GM12878 (cell line): ENCODE measurements at regions not wholly inside any gene's neighbourhood (a gene's known extent, or its start where the extent isn't known, plus 50 kb on each side); places are given as distances from the start of the nearest gene placed in this dataset.

Experiments
- ATAC-seq: fragments of 200-7000 bp; cut with Tn5 transposase; 3 replicates; pipeline ENCODE4 v1.9.1; 2020; ENCODE audit warnings: mild to moderate bottlenecking, moderate library complexity
- BruUV-seq: library from RNA; stranded (reverse); fragments of 400-500 nt; replicated peaks from 2 replicates; lab custom pipeline; 2021; lab: Mats Ljungman, UMichigan
- CTCF ChIA-PET: fragments of 300-600 bp; sonication (Branson Sonifier 250); formaldehyde crosslinking; extraction: SDS; loops from one replicate; lab custom pipeline; 2021; ENCODE audit warnings: inconsistent platforms; lab: Yijun Ruan, JAX
- POLR2A ChIA-PET: fragments of 350-600 bp; formaldehyde crosslinking; extraction: SDS; loops from one replicate; lab custom pipeline; 2021; ENCODE audit warnings: inconsistent platforms; lab: Charles Lee
- RAD21 ChIA-PET: fragments of 300-600 bp; sonication (Branson Sonifier 250); formaldehyde crosslinking; loops from one replicate; lab custom pipeline; 2023; ENCODE audit warnings: antibody characterized with exemption; ENCODE audit not compliant: unreplicated experiment; lab: Charles Lee
- SMC1A ChIA-PET: fragments of 300-600 bp; sonication (Branson Sonifier 250); formaldehyde crosslinking; loops from one replicate; lab custom pipeline; 2023; ENCODE audit not compliant: unreplicated experiment, uncharacterized antibody; lab: Charles Lee
- DNase-seq: peaks from one replicate; pipeline ENCODE4 v3.0.0-alpha.2; 2011; ENCODE audit warnings: low read depth, low spot score
- FAIRE-seq: peaks from 3 replicates; lab custom pipeline; 2011; peaks lifted over from hg19 to GRCh38; lab: Jason Lieb, UNC
- H2AFZ ChIP-seq: 2 replicates; pipeline ENCODE4 v1.6.0; 2011; ENCODE audit warnings: low read depth, low read length, control low read depth; ENCODE audit not compliant: control insufficient read depth
- H3K27ac ChIP-seq: 2 replicates; pipeline ENCODE4 v1.5.1; 2011; ENCODE audit warnings: control low read depth; ENCODE audit not compliant: control insufficient read depth, insufficient read depth
- H3K27me3 ChIP-seq, 2 experiments: replicated peaks in 1 of 2; 2 replicates each; pipeline versions ENCODE4 v1.6.0 to v1.6.1; 2011; ENCODE audit warnings: low read length in 1 of 2; ENCODE audit not compliant: control insufficient read depth in 2 of 2, insufficient read depth in 2 of 2
- H3K36me3 ChIP-seq, 2 experiments: 2 replicates each; pipeline ENCODE4 v1.5.1; 2011; ENCODE audit warnings: low read length in 1 of 2; ENCODE audit not compliant: control insufficient read depth in 2 of 2, insufficient read depth in 2 of 2
- H3K4me1 ChIP-seq: 2 replicates; pipeline ENCODE4 v1.6.1; 2011; ENCODE audit warnings: mild to moderate bottlenecking, low read length, moderate library complexity, mixed read lengths; ENCODE audit not compliant: control insufficient read depth, insufficient read depth
- H3K4me2 ChIP-seq: 2 replicates; pipeline ENCODE4 v1.6.0; 2011; ENCODE audit warnings: control low read depth; ENCODE audit not compliant: control insufficient read depth, insufficient read depth
- H3K4me3 ChIP-seq: fragments of 200-600 bp; sonication (generic); 2 replicates; pipeline ENCODE4 v1.5.1; 2016
- H3K79me2 ChIP-seq: 2 replicates; pipeline ENCODE4 v1.6.0; 2011; ENCODE audit warnings: low read length; ENCODE audit not compliant: control insufficient read depth, insufficient read depth
- H3K9ac ChIP-seq: 2 replicates; pipeline ENCODE4 v1.8.0; 2011; ENCODE audit warnings: low read length, control low read depth, mixed read lengths; ENCODE audit not compliant: control insufficient read depth, insufficient read depth
- H3K9me3 ChIP-seq: replicated peaks from 3 replicates; pipeline ENCODE4 v1.5.1; 2011; ENCODE audit warnings: mild to moderate bottlenecking, low read length; ENCODE audit not compliant: control insufficient read depth, insufficient read depth
- H4K20me1 ChIP-seq: 2 replicates; pipeline ENCODE4 v1.6.0; 2011; ENCODE audit not compliant: control insufficient read depth, insufficient read depth
- EP300 ChIP-seq, 2 experiments: fragments of 150-350 bp in 1 of 2; IDR thresholded peaks; 2 replicates each; pipeline ENCODE4 v1.6.1; 2011 to 2012; ENCODE audit warnings: low read depth in 2 of 2, low read length in 2 of 2, borderline replicate concordance in 1 of 2, improper control_type of control experiment in 1 of 2, inconsistent platforms in 1 of 2; ENCODE audit not compliant: control insufficient read depth in 1 of 2
- FOS ChIP-seq: IDR thresholded peaks from 3 replicates; pipeline ENCODE4 v1.6.1; 2011; ENCODE audit warnings: borderline replicate concordance; ENCODE audit not compliant: insufficient read length; ENCODE audit errors: extremely low read depth
- GABPA ChIP-seq: IDR thresholded peaks from 2 replicates; pipeline ENCODE4 v1.6.1; 2014; ENCODE audit warnings: antibody characterized with exemption, low read depth, mild to moderate bottlenecking, inconsistent platforms
- KAT2A ChIP-seq: conservative IDR thresholded peaks from 2 replicates; pipeline ENCODE4 v1.6.1; 2011; ENCODE audit warnings: low read depth, low read length; ENCODE audit not compliant: control insufficient read depth
- PML ChIP-seq: IDR thresholded peaks from 2 replicates; pipeline ENCODE4 v1.6.1; 2012; ENCODE audit warnings: low read length, inconsistent platforms
- SIN3A ChIP-seq: IDR thresholded peaks from 2 replicates; pipeline ENCODE4 v1.6.1; 2012; ENCODE audit warnings: low read depth, low read length, improper control_type of control experiment
- SP1 ChIP-seq: IDR thresholded peaks from one replicate; pipeline ENCODE4 v1.6.1; 2011; ENCODE audit warnings: low read depth, low read length
- SPI1 ChIP-seq: IDR thresholded peaks from 2 replicates; pipeline ENCODE4 v1.6.1; 2011; ENCODE audit warnings: low read depth, mild to moderate bottlenecking, low read length, moderate library complexity, borderline replicate concordance; ENCODE audit not compliant: insufficient read depth
- SREBF1 ChIP-seq: IDR thresholded peaks from 2 replicates; pipeline ENCODE4 v1.6.1; 2012; ENCODE audit warnings: mild to moderate bottlenecking, low read length
- WGBS: methylation state at CpG from one replicate; pipeline ENCODE4 v1.1.6; 2016; ENCODE audit warnings: low lambda C conversion rate; ENCODE audit not compliant: insufficient replicate concordance, insufficient coverage; ENCODE audit errors: missing lambda C conversion rate; 5-methylcytosine and 5-hydroxymethylcytosine counted together
- in situ Hi-C: fragments of 300-500 bp; cut with MboI; formaldehyde crosslinking; loops from 9 replicates; pipeline ENCODE4 v1.14.3; 2018; ENCODE audit warnings: mixed read lengths
- intact Hi-C: fragments of 100-400 bp; cut with micrococcal nuclease; formaldehyde crosslinking; loops from one replicate; pipeline ENCODE4 v1.14.2; 2022; ENCODE audit not compliant: unreplicated experiment
- TF ChIP-seq, protein P1 (sequence below): IDR thresholded peaks from 2 replicates; pipeline ENCODE4 v1.6.1; 2011; ENCODE audit warnings: borderline replicate concordance, low read depth, mild to moderate bottlenecking, moderate library complexity, low read length; ENCODE audit not compliant: insufficient read depth, poor library complexity, severe bottlenecking
- TF ChIP-seq, protein P2 (sequence below): fragments of 450-650 bp; formaldehyde crosslinking; IDR thresholded peaks from 2 replicates; pipeline ENCODE4 v1.4.0; 2020; ENCODE audit warnings: mild to moderate bottlenecking, moderate library complexity
- TF ChIP-seq, protein P3 (sequence below): fragments of 450-650 bp; IDR thresholded peaks from 2 replicates; pipeline ENCODE4 v1.6.1; 2017; ENCODE audit warnings: mild to moderate bottlenecking
- TF ChIP-seq, protein P4 (sequence below): IDR thresholded peaks from 2 replicates; pipeline ENCODE4 v1.6.1; 2011; ENCODE audit warnings: borderline replicate concordance, low read depth, mild to moderate bottlenecking, moderate library complexity, mixed read lengths, low read length; ENCODE audit not compliant: insufficient read depth; ENCODE audit errors: extremely low read length
- TF ChIP-seq, protein P5 (sequence below): fragments of 450-650 bp; IDR thresholded peaks from 2 replicates; pipeline ENCODE4 v1.6.1; 2016; ENCODE audit warnings: mild to moderate bottlenecking

DNA sequence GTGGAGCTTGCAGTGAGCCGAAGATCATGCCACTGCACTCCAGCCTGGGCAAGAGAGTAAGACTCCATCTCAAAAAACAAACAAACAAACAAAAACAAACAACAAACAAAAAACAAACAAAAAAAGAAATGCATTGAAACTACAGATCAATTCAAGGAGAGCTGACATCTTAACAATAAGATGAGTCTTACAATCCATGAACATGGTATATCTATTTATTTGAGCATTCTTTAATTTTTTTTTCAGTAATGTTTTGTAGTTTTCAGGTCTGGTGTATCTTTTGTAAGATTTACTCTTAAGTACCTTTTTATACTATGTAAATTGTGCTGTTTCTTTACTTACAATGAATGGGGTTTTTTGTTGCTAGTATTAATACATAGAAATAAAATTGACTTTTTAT lies 140.1 kb upstream of the DAPK1 start:
- intact Hi-C loops: no loop called here
- DNase-seq (no peak), FAIRE-seq (no peak), ATAC-seq (no peak)
- H3K4me3 ChIP-seq: no peak overlapping the region
- SMC1A ChIA-PET: interaction anchor here (0.9 to 1.4 kb wide), 2 partner anchors 11 to 20 kb away, joined by 4 read pairs; no protein-coding TSS in a partner anchor
- no peak overlapping the region for H3K27ac ChIP-seq
- H3K4me1 ChIP-seq: no peaks in the 10 kb centered on the region
- RAD21 ChIA-PET: interaction anchor here (0.6 to 1.4 kb wide), 2 partner anchors 9 to 27 kb away, joined by 3 read pairs; no protein-coding TSS in a partner anchor
- no peaks in the 10 kb centered on the region for H3K36me3 ChIP-seq
- H2AFZ ChIP-seq: no peak overlapping the region
- no peaks in the 10 kb centered on the region for H4K20me1 ChIP-seq
- no peak overlapping the region for H3K9ac ChIP-seq
- WGBS: 43% methylated on average over 1 of the region's 1 CpG
- no peak overlapping the region for H3K4me2 ChIP-seq
- CTCF ChIA-PET: interaction anchor here (1.2 to 1.5 kb wide), 2 partner anchors 10 to 12 kb away, joined by 3 to 4 read pairs; no protein-coding TSS in a partner anchor
- no TSS peak for BruUV-seq
- H3K27me3 ChIP-seq: no peaks in the 10 kb centered on the region
- in situ Hi-C loops: no loop called here
- POLR2A ChIA-PET: no interaction called here
- H3K9me3 ChIP-seq: no peaks in the 10 kb centered on the region; the same call in 2 of the 3 replicates
- no peaks in the 10 kb centered on the region for H3K79me2 ChIP-seq
- TF ChIP-seq SIN3A (no peak), SPI1 (no peak), PML (no peak), SP1 (no peak), GABPA (no peak), FOS (no peak), KAT2A (no peak), SREBF1 (no peak), EP300 (IDR thresholded peaks at IDR 0.05; ENCODE audit: borderline replicate concordance in 1 of 2, control insufficient read depth in 1 of 2, low read depth in 2 of 2, low read length in 2 of 2) (no peak)
- TF ChIP-seq, protein P1, sequence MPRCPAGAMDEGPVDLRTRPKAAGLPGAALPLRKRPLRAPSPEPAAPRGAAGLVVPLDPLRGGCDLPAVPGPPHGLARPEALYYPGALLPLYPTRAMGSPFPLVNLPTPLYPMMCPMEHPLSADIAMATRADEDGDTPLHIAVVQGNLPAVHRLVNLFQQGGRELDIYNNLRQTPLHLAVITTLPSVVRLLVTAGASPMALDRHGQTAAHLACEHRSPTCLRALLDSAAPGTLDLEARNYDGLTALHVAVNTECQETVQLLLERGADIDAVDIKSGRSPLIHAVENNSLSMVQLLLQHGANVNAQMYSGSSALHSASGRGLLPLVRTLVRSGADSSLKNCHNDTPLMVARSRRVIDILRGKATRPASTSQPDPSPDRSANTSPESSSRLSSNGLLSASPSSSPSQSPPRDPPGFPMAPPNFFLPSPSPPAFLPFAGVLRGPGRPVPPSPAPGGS: no peak
- TF ChIP-seq, protein P2, sequence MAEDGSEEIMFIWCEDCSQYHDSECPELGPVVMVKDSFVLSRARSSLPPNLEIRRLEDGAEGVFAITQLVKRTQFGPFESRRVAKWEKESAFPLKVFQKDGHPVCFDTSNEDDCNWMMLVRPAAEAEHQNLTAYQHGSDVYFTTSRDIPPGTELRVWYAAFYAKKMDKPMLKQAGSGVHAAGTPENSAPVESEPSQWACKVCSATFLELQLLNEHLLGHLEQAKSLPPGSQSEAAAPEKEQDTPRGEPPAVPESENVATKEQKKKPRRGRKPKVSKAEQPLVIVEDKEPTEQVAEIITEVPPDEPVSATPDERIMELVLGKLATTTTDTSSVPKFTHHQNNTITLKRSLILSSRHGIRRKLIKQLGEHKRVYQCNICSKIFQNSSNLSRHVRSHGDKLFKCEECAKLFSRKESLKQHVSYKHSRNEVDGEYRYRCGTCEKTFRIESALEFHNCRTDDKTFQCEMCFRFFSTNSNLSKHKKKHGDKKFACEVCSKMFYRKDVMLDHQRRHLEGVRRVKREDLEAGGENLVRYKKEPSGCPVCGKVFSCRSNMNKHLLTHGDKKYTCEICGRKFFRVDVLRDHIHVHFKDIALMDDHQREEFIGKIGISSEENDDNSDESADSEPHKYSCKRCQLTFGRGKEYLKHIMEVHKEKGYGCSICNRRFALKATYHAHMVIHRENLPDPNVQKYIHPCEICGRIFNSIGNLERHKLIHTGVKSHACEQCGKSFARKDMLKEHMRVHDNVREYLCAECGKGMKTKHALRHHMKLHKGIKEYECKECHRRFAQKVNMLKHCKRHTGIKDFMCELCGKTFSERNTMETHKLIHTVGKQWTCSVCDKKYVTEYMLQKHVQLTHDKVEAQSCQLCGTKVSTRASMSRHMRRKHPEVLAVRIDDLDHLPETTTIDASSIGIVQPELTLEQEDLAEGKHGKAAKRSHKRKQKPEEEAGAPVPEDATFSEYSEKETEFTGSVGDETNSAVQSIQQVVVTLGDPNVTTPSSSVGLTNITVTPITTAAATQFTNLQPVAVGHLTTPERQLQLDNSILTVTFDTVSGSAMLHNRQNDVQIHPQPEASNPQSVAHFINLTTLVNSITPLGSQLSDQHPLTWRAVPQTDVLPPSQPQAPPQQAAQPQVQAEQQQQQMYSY: no peak
- TF ChIP-seq, protein P3, sequence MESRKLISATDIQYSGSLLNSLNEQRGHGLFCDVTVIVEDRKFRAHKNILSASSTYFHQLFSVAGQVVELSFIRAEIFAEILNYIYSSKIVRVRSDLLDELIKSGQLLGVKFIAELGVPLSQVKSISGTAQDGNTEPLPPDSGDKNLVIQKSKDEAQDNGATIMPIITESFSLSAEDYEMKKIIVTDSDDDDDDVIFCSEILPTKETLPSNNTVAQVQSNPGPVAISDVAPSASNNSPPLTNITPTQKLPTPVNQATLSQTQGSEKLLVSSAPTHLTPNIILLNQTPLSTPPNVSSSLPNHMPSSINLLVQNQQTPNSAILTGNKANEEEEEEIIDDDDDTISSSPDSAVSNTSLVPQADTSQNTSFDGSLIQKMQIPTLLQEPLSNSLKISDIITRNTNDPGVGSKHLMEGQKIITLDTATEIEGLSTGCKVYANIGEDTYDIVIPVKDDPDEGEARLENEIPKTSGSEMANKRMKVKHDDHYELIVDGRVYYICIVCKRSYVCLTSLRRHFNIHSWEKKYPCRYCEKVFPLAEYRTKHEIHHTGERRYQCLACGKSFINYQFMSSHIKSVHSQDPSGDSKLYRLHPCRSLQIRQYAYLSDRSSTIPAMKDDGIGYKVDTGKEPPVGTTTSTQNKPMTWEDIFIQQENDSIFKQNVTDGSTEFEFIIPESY: no peak
- TF ChIP-seq, protein P4, sequence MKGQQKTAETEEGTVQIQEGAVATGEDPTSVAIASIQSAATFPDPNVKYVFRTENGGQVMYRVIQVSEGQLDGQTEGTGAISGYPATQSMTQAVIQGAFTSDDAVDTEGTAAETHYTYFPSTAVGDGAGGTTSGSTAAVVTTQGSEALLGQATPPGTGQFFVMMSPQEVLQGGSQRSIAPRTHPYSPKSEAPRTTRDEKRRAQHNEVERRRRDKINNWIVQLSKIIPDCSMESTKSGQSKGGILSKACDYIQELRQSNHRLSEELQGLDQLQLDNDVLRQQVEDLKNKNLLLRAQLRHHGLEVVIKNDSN: no peak
- TF ChIP-seq, protein P5, sequence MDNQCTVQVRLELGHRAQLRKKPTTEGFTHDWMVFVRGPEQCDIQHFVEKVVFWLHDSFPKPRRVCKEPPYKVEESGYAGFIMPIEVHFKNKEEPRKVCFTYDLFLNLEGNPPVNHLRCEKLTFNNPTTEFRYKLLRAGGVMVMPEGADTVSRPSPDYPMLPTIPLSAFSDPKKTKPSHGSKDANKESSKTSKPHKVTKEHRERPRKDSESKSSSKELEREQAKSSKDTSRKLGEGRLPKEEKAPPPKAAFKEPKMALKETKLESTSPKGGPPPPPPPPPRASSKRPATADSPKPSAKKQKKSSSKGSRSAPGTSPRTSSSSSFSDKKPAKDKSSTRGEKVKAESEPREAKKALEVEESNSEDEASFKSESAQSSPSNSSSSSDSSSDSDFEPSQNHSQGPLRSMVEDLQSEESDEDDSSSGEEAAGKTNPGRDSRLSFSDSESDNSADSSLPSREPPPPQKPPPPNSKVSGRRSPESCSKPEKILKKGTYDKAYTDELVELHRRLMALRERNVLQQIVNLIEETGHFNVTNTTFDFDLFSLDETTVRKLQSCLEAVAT: no peak
